ENCODE measurements at regions not wholly inside any gene's neighbourhood (a gene's known extent, or its start where the extent isn't known, plus 50 kb on each side); places are given as distances from the start of the nearest gene placed in this dataset.
"Not testable (repeated sequence)": the region's sequence is repeated elsewhere in the genome, so short reads cannot be mapped to it uniquely, and the experiment has no call there.

DNA sequence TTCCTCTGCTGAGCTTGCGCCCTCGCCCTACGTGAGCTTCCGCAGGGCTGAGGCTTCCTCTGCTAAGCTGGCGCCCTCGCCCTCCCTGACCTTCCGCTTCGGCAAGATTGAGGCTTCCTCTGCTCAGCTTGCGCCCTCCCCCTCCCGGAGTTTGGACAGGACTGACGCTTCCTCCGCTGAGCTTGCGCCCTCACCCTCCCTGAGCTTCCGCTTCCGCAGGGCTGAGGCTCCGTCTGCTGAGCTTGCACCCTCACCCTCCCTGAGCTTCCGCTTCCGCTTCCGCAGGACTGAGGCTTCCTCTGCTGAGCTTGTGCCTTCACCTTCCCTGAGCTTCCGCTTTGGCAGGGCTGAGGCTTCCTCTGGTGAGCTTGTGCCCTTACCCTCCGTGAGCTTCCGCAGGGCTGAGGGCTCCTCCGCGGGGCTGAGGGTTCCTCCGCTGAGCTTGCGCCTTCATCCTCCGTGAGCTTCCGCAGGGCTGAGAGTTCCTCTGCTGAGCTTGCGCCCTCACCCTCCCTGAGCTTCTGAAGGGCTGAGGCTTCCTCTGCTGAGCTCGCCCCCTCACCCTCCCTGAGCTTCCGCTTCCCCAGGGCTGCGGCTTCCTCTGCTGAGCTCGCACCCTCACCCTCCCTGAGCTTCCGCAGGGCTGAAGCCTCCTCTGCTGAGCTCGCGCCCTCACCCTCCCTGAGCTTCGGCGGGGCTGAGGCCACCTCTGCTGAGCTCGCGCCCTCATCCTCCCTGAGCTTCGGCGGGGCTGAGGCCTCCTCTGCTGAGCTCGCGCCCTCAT lies 753.6 kb upstream of the TPTE start:
- H3K9ac ChIP-seq (ENCODE audit: insufficient read length, low read depth): peak overlapping the region; percentile 27
- H3K4me1 ChIP-seq (ENCODE audit: insufficient read depth, insufficient read length): peaks cover 13% of the 10 kb centered on the region
- peaks cover 20% of the 10 kb centered on the region for H3K9me3 ChIP-seq (ENCODE audit: insufficient read depth, low read length)
- TF ChIP-seq ZNF274 (IDR thresholded peaks at IDR 0.05; ENCODE audit: low read depth, low read length) (no peak), YY1 (IDR thresholded peaks at IDR 0.05; ENCODE audit: insufficient read depth, insufficient read length) (no peak), SUZ12 (IDR thresholded peaks at IDR 0.05; ENCODE audit: extremely low read depth, insufficient read depth, insufficient read length) (no peak)
- H3K27me3 ChIP-seq (ENCODE audit: insufficient read depth, insufficient read length): no peaks in the 10 kb centered on the region
- no peaks in the 10 kb centered on the region for H3K36me3 ChIP-seq (ENCODE audit: insufficient read depth, insufficient read length, low read length)
- no peak overlapping the region for H3K4me3 ChIP-seq (ENCODE audit: insufficient read length, low read depth)
- no peak for DNase-seq (ENCODE audit: low read depth, low spot score)

DNA sequence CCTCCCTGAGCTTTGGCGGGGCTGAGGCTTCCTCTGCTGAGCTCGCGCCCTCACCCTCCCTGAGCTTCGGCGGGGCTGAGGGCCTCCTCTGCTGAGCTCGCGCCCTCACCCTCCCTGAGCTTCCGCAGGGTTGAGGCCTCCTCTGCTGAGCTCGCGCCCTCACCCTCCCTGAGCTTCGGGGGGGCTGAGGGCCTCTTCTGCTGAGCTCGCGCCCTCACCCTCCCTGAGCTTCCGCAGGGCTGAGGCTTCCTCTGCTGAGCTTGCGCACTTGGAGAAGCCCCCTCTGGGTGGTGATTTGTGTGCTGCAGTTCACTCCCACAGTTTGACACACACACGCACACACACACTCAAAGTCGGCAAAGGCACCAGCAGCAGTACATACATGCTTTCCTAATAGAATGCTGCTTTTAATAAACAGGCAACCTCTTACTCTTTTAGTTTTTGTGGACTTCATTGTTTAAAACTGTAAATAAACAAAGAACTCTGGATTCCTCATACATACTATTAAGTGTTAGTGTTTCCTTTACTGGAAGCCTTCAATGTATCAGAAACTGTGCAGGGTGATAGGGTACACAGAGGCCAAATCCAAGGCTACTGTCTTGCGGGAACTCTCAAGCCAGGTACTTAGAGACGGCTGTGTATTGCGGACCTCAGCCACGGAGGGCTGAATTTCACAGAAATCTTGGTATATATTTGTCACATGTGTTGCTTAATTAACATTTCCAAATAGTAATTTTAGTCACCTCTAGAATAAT lies 752.8 kb upstream of the TPTE start:
- H3K9ac ChIP-seq (ENCODE audit: insufficient read length, low read depth): peak overlapping the region; percentile 27
- H3K36me3 ChIP-seq (ENCODE audit: insufficient read depth, insufficient read length, low read length); H3K4me3 ChIP-seq (ENCODE audit: insufficient read length, low read depth); DNase-seq (ENCODE audit: low read depth, low spot score); H3K27me3 ChIP-seq (ENCODE audit: insufficient read depth, insufficient read length): not testable (repeated sequence)
- peaks cover 12% of the 10 kb centered on the region; the same call in 1 of the 2 replicates for H3K9me3 ChIP-seq (ENCODE audit: insufficient read depth, low read length)
- H3K4me1 ChIP-seq (ENCODE audit: insufficient read depth, insufficient read length): peaks cover 13% of the 10 kb centered on the region

DNA sequence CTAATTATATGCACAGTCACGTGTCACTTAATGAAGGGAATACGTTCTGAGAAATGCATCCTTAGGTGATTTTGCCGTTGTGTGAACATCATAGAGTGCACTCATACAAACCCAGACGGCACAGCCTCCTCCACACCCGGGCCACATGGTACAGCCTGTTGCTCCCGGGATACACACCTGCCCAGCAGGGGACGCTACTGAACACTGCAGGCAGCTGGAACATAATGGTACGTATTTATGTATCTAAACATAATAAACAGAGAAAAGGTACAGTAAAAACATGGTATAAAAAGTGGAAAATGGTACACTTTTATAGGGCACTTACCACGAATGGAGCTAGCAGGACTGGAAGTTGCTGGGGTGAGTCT lies 752.3 kb upstream of the TPTE start:
- not testable (repeated sequence) for H3K9me3 ChIP-seq (ENCODE audit: insufficient read depth, low read length); H3K27me3 ChIP-seq (ENCODE audit: insufficient read depth, insufficient read length); H3K4me3 ChIP-seq (ENCODE audit: insufficient read length, low read depth); H3K36me3 ChIP-seq (ENCODE audit: insufficient read depth, insufficient read length, low read length); H3K9ac ChIP-seq (ENCODE audit: insufficient read length, low read depth); DNase-seq (ENCODE audit: low read depth, low spot score)
- peaks cover 13% of the 10 kb centered on the region for H3K4me1 ChIP-seq (ENCODE audit: insufficient read depth, insufficient read length)

DNA sequence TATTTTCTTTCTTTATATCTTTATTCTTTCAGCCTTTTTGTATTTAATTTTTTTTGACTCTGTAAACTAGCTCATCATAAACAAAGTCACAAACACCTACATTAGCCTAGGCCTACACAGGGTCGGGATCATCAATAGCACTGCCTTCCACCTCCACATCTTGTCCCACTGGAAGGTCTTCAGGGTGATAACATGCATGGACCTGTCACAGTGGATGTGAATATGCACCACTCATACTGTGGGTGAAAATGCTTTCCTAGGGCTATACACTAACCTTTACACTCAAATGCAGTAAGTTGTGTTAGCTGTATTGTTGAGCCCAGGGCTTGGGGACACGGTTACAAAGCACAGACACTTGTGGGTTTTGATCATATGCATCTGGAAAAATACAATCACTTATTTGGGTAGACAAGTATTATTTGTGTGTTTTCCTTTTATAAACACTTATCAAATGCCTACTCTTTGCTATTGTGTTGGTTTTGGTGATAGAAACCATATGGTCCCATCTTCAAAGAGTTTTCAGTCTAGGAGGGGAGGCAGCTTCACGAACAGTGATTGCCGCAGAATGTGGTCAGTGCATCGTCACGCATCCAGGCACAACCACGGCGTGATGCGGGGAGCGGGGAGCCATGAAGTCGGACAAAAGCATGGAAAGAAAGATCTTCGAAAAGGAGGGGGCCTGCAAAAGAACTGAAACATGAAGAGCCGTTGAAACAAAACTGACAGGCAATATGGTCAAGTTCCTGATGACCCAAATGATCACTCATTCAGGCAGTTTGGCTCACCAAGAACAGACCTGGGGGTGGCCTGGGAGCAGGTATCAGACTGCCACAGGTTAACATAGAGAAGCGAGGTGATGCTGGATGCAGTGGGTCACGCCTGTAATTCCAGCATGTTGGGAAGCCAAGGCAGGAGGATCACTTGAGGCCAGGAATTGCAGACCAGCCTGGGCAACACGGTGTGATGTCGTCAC lies 751.4 kb upstream of the TPTE start:
- DNase-seq (ENCODE audit: low read depth, low spot score); H3K9ac ChIP-seq (ENCODE audit: insufficient read length, low read depth); H3K9me3 ChIP-seq (ENCODE audit: insufficient read depth, low read length); H3K27me3 ChIP-seq (ENCODE audit: insufficient read depth, insufficient read length); H3K36me3 ChIP-seq (ENCODE audit: insufficient read depth, insufficient read length, low read length); H3K4me3 ChIP-seq (ENCODE audit: insufficient read length, low read depth): not testable (repeated sequence)
- H3K4me1 ChIP-seq (ENCODE audit: insufficient read depth, insufficient read length): peaks cover 13% of the 10 kb centered on the region

DNA sequence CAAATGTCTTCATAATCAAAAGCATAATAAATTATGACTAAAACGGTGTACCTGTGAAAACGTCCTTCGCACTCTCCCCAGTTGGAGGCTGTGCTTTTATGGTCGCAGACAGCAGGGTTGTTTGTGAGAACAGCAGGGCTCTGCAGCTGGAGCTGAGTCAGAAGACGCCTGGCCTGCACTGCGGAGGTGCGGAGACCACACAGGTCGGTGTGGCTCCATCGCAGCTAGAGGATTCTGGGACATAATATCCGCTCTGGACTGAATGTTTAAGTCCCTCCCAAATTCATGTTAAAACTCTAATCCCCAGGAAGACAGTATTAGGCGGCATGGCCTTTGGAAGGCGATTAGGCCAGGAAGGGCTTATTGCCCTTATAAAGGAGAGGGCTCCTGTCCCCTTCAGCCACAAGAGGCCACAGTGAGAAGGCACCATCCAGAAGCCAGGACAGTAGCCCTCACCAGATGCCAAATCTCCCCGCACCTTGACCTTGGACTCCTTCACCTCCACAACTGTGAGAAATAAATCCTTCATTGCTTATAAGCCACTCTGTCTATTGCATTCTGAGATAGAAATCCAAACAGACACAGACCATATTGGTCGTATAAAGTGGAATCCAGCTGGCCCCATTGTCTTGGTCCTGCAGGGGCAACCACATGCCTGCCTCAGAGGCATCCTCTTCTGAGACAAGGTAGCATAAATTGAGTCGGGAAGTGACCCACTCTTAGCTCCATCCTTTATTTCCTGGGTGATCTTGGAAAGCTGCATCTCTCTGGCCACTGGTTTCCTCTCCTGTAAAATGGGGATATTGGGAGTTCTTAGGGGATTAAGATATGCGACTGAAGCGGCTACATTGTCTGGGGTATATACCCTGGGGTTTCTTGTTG lies 749.7 kb upstream of the TPTE start:
- not testable (repeated sequence) for H3K9me3 ChIP-seq (ENCODE audit: insufficient read depth, low read length); H3K4me3 ChIP-seq (ENCODE audit: insufficient read length, low read depth); H3K27me3 ChIP-seq (ENCODE audit: insufficient read depth, insufficient read length); DNase-seq (ENCODE audit: low read depth, low spot score); H3K9ac ChIP-seq (ENCODE audit: insufficient read length, low read depth); H3K36me3 ChIP-seq (ENCODE audit: insufficient read depth, insufficient read length, low read length)
- H3K4me1 ChIP-seq (ENCODE audit: insufficient read depth, insufficient read length): peaks cover 13% of the 10 kb centered on the region

DNA sequence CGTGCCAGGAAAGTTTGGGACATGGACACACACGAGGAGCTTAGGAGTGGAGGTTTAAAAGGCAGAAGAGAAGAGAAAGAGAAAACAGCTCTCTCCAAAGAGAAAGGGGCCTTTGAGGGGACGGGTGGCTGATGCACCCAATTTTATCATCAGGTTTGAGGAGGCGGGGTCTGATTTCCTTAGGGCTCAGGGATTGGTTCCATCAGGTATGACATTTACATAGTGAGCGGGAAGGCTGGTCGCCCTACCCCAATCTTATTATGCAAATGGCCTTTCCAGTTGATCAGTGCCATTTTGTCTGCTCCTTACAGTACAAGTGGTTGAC lies 749.1 kb upstream of the TPTE start:
- H3K4me1 ChIP-seq (ENCODE audit: insufficient read depth, insufficient read length): peaks cover 11% of the 10 kb centered on the region
- H3K27me3 ChIP-seq (ENCODE audit: insufficient read depth, insufficient read length): no peaks in the 10 kb centered on the region
- H3K4me3 ChIP-seq (ENCODE audit: insufficient read length, low read depth): no peak overlapping the region
- DNase-seq (ENCODE audit: low read depth, low spot score): no peak
- H3K9ac ChIP-seq (ENCODE audit: insufficient read length, low read depth): no peak overlapping the region
- TF ChIP-seq SUZ12 (IDR thresholded peaks at IDR 0.05; ENCODE audit: extremely low read depth, insufficient read depth, insufficient read length) (no peak), YY1 (IDR thresholded peaks at IDR 0.05; ENCODE audit: insufficient read depth, insufficient read length) (no peak), ZNF274 (IDR thresholded peaks at IDR 0.05; ENCODE audit: low read depth, low read length) (no peak)
- H3K9me3 ChIP-seq (ENCODE audit: insufficient read depth, low read length): peaks cover 5% of the 10 kb centered on the region; the same call in 1 of the 2 replicates
- H3K36me3 ChIP-seq (ENCODE audit: insufficient read depth, insufficient read length, low read length): no peaks in the 10 kb centered on the region

DNA sequence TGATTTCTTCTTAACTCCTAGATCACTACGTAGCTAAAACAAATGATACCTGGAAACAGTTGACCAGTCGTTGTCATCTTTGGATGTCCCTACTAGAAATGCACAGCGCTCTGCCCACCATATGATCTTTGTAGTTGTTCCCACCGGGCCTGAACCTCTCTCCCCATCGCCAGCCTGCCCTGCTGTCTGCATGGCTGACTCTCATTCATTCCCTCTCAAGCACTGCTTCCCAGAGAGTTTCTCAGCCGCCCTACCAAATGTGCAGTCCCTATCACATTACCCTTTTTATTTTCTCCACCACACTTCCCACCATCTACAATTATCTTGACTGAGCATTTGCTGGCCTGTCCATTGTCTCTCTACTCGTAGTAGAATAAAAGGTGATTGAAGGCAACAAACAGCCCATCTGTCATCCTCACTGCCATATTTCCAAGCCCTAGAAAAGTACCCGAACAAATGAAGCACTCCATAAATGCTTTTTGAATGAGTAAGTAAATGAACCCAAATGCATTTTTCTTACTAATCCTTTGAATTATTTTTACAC lies 748.4 kb upstream of the TPTE start:
- H3K27me3 ChIP-seq (ENCODE audit: insufficient read depth, insufficient read length); H3K9me3 ChIP-seq (ENCODE audit: insufficient read depth, low read length); H3K4me3 ChIP-seq (ENCODE audit: insufficient read length, low read depth); H3K9ac ChIP-seq (ENCODE audit: insufficient read length, low read depth); H3K4me1 ChIP-seq (ENCODE audit: insufficient read depth, insufficient read length); H3K36me3 ChIP-seq (ENCODE audit: insufficient read depth, insufficient read length, low read length); DNase-seq (ENCODE audit: low read depth, low spot score): not testable (repeated sequence)
